Fibroblast of skin of left biceps (primary cell): ENCODE measurements at regions not wholly inside any gene's neighbourhood (a gene's known extent, or its start where the extent isn't known, plus 50 kb on each side); places are given as distances from the start of the nearest gene placed in this dataset.
"Not testable (repeated sequence)": the region's sequence is repeated elsewhere in the genome, so short reads cannot be mapped to it uniquely, and the experiment has no call there.

ENCODE experiments used
- DNase-seq, 2 experiments: peaks; one replicate each; pipeline ENCODE4 v3.0.0-alpha.2; 2013; ENCODE audit warnings: low read depth in 2 of 2

DNA sequence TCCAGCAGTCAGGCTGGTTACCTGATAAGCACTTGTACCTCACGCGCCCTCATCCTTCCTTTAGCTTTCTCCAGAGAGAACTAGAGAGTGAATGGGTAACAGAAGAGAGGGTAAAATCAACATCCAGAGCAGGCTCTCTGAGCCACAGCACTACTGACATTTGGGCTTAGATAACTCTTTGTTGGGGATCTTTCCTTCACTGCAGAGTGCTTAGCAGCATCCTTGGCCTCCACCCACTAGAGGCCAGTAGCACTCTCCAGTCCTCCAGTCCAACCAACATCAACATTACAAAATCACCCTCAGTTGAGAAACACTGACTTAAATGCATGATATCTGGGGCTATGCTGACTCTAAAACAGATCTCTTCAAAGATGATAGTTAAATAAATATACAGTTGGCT, 220.7 kb downstream of the TACR3 start:
- DNase-seq, result peak; percentile 37 to 42

DNA sequence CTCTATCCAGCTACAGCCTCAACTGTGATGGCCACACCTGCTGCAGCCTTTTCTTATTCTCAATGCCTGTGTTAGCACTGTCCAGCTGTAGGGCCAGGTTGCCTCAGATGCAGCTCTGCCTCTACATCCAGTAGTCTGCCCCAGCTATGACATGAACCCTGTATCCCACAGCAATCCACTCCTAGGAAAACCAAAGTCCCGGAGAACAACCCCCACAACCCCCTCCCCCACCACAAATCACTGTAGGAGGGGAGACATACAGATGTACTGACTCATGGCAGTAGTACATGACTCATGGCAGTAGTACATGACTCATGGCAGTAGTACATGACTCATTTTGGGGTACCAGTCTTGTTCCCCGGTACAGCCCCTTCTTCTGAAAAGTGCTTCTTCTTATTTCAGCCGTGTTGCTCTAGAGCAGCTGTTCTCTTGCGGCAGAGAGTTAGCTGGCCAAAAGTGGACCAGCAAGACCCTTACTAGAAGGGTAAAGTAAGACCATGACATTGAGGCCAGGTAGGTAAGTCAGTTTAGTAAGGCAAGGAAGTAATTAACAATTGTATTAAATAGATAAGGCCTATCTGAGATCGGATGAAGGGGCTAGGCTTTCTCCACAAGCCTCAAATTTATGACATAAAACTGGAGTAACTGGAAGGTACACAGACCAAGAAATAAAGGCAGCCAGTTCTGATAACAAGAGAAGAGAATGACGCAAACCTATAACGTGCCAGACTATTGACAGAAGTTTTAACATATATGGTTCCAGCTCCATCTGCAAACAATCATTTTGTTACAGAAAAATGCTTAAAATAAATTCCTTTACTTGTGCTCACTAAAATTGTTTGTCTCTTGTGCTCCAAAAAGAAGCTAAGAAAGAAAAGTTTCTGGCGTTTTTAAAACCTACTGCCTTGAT, 221.4 kb downstream of the TACR3 start:
- DNase-seq, result peak; percentile 79 to 82

DNA sequence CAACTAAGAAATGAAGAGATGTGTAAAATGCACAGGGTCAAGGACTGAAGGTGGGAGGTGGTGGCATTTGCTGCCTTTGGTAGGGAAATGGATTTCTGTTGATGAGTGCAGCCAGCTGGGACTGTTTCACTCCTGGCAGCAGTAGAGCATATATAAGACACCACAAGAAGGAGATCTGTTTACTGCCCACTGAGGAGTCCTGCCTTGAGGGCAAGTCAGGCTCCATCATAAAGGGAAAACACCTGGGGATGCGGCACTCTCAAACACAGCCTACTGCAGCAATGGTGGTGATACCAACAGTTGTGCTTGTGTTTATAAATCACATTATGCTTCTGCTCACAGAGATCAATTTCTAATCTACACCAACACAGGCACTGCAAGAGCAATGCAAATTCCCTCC, 222.1 kb downstream of the TACR3 start:
- no peak for DNase-seq

DNA sequence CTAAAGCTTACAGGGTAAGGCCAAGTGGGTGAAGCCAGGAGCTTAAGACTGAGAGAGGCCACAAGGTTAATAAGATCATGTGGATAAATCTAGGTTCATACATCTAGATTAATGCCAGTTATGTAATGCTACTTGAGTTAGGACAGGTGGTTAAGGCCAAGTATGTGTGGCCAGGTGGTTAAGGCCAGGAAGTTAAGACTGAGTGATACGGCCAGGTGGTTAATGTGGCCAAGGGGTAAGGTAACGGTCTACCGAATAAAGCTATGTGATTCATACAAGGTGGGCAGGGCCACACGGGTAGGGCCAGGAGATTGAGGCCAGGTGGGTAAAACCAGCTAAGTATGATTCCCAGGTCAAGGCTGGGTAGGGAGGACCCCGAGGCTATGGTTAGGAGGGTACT, 223.0 kb downstream of the TACR3 start:
- no peak for DNase-seq

DNA sequence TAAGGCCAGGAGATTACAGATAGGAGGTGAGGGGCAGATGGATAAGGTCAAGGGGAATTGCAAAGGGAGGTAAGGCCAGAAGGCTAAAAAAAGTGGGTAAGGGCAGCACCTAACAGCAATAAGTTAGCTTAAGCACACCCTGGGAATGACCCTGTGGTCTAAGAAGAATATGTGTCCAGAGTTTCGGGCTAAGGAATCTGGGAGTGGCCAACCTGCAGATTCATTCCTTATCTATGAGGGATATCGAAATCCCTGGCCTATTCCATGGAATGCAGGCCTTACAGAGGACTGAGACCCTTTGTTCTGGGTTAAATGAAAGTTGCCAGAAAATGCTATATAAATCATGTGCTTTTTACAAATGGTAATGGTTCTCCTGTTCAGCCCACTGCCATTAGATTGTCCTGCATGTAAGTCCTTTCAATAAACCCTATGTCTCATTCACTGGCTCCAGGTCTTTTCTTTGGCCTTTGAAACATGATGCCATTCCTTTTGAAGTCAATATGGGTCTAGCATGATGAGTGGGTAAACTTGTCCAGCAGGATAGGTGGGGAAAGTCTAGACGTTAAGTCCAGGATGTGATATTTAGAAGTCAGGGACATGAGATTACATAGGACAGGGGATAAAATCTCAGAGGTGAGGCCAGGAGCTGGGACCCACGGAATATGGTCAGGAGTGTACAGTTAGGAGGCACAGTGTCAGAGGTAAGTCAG, 226.2 kb downstream of the TACR3 start:
- DNase-seq, result no peak

DNA sequence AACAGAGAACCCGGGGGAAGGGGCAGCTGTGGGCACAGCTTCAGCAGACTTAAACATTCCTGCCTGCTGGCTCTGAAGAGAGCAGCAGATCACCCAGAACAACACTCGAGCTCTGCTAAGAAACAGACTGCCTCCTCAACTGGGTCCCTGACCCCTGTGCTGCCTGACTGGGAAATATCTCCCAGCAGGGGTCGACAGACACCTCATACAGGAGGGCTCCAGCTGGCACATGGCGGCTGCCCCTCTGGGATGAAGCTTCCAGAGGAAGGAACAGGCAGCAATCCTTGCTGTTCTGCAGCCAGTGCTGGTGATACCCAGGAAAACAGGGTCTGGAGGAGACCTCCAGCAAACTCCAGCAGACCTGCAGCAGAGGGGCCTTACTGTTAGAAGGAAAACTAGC, 234.5 kb downstream of the TACR3 start:
- DNase-seq, result not testable (repeated sequence)

DNA sequence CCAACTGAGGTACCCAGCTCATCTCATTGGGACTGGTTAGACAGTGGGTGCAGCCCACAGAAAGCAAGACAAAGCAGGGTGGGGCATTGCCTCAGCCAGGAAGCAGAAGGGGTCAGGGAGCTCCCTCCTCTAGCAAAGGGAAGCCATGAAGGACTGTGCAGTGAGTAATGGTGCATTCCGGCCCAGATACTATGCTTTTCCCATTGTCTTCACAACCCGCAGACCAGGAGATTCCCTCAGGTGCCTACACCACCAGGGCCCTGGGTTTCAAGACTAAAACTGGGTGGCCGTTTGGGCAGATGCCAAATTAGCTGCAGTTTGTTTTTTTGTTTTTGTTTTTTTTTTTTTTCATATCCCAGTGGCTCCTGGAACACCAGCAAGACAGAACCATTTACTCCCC, 235.3 kb downstream of the TACR3 start:
- no peak for DNase-seq

DNA sequence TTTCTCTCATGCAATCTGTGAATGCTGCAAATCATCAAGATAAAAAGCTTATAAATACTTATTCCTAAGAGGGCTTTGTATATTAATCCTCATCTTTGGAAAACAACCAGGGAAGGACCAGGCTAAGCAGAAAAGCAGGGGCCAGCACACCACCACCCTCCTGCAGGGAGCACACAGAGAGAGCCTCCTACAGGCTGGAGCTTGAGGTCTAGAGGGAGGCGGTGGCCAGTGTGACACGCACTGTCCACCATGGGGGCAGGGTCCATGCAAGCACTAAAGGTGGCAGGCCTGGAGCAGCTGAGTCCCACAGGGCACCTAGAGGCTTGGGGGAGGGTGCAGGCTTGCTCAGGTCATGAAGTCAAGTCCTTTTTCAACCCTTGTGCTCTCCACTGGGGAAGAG, 236.9 kb downstream of the TACR3 start:
- DNase-seq, result no peak

DNA sequence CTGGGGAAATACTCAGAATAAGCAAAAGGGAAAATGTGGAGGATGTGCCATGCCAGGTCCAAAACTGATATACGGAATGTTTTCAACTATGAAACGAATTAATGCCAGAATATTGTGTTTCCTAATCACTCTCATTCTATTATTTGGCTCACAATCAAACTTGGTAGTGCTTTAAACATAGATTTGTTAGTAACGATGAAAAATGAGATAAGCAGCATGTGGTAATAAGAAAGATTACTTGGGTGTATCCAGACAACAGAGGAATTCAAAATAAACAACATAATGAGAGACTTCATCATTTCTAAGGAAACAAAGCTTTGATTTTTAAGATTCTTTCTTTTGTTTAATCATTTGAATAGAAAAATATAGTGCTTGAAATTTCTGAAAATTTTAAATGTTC, 237.3 kb downstream of the TACR3 start:
- no peak for DNase-seq

DNA sequence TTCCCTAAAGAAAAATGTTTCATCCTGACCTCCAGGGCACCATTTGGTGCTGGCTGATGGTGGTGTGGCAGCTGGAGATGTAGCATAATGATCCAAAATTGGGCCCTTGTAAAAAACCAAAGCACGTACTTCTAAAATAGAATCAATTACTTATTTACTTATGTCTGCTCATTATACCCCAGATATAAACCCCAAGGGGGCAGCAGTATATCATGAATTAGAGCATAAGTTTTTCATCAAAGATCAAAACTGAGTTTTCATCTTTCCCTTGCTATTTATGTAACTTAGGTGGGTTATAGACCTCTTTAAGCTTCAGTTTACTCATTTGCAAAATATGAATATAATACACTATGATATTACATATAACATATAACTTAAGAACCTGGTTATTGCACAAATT, 241.1 kb downstream of the TACR3 start:
- peak; percentile 8 to 12 for DNase-seq

DNA sequence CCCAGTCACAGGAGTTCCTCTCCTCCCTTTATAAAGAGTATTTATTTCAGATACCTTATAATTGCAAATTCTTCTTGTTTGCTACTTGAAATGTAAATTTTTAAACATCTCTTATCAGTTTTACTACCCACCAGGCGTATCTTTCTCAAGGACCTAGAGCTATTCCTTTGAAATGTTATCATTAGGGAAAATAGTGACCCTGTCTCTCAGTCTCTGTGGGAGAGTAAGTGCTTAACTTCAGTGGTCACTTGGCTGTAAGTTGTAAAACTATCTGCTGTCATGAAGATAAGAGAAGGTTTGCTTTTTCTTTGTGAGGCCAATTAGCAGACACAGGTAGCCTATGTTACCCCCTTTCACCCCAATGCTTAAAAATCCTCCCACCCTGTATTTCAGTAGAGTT, 241.6 kb downstream of the TACR3 start:
- DNase-seq, result no peak

DNA sequence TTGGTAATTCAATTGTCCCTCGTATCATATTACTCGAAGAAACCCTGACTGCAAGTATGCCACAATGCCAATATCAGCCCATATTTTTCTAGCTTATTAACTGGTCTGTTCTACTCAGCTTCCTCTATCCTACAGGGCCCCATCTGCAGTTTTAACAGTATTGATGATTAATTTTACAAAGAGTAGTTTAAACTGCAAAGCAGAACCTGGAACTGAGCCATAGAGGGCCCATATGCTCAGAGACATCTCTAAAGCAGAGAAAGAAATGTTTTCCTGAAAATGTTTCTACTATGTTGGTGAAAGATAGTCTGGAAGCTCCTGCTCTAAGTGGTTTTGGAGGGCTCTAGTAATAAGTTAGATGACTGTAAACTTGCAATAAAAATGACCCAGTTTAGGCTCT, 259.4 kb upstream of the CENPE start:
- no peak for DNase-seq

DNA sequence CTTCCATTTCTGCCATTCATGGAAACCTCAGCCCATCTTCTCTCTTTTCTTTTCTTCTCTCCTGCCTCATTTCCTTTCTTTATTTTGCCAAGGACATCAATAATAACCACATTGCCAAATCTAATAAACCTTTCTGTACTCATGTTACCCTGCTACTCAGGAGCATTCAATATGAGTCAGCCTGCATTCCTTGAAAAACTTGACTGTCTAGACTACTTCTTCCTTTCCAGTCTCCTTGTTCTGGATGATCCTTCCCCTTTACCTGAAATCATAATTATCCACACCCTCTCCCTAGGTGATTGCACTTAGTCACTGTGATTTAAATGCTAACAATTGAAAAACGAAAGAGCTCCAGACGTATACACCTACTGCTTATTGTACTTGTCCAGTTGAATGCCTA, 253.2 kb upstream of the CENPE start:
- no peak for DNase-seq

DNA sequence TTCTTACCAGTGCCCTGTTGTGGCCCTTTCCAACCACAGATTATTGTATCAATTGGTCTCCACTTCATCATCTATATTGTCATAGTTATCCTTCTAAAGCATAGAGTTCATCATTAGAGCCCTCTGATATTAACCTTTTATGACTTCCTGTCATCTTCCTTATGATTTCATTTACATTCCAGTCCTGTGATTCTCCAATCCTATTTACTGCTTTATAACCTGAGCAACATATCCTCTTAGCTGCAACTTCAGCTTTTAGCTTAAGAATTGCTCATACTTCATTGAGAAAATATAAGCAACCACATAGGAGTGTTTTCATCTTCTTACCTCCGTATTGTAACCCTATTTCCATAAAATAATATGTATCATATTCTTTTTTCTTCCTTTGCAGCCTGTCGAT, 252.6 kb upstream of the CENPE start:
- no peak for DNase-seq

DNA sequence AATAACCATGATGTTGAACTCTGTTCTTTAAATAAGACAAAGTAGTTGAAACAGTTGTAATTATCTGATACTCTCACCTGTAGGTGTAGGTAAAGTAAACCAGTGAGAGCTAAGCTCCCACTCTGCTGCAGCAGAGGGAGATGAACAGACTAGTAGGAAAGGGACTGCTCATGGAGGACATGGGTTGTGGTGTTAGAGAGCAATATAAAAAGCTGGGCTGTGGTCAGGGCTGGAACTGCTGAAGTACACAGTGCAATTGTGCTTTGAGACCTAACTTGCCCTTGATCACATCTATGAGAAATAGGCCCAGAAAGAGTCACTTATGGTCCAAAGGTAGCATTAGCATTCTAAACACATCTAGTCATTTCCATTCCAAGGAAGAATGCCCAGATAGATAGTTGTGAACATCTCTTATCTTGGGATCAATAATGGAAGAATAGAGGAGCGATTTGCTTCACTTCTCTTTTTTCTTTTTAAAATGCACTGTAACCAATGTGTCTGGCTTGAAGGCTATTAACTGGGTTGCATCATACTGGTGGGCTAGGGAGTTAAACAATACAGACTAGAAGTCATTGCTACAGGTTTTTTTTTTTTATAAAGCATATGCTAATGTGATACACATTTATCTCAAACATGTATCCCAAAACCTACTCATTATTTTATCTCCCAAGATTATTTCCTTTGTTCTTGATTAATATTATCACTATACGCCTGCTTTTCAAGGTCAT, 251.3 kb upstream of the CENPE start:
- DNase-seq, result no peak

DNA sequence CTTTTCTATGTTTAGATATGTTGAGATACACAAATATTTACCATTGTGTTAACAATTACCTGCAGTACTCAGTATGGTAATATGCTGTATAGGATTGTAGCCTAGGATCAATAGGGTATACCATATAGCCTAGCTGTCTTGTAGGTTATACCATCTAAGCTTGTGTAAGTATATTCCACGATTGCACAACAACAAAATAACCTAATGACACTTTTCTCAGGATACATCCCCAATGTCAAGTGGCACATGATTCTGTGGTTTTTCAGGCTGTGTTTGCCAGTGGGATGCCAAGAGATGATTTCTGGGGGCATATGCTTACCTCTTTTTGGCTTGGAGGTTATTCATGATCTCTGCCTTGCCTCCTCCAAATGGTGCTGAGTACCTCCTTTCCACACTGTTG, 247.2 kb upstream of the CENPE start:
- DNase-seq, result no peak

DNA sequence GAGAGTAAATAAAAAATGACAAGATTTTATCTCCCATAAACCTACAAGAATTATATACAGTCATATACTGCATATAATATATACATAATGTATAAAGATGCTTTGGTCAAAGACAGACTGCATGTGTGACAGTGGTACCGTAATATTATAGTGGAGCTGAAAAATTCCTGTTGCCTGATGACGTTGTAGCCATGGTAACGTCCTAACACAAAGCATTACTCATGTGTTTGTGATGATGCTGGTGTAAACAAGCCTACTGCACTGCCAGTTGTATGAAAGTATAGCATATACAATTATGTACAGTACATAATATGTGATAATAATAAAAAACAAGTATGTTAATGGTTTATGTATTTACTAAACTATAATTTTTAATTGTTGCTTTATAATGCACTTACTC, 245.2 kb upstream of the CENPE start:
- no peak for DNase-seq

DNA sequence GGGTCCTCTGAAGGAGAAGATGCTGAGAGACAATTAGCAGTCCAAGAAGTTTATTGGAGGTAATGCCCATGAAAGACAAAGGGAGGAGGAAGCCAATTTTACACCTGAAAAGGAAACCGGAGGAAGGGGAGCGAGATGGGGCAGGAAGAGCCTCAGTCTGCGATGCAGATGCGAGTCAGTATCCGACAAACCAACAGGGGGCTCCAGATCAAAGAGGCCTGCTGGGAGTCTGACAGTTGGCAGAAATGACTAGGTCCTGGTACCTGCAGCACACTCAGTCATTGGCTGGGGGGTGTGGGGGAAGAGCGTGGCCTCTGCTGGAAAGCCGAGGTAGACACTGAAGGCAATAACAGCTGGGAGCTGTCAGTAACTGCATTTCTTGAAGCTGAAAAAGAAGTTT, 231.1 kb upstream of the CENPE start:
- no peak for DNase-seq

DNA sequence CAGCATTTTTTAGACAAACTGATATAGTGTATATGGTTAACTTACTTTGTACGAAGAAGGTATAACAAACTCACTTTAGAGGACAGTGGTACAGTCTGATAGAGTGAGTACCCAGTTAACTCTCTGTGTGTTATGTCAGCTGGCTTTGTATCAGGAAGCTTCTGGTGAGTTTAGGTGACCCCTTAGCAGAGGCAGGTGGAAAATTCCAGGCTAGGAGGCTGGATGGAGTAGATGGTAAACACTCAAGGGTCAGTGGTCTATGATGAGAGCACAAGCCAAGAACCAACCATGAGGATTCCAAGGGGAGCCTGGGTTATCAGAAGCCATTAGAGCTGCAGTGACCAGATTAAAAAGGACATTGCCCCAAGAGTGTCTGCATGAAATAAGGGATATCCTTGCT, 227.3 kb upstream of the CENPE start:
- no peak for DNase-seq

DNA sequence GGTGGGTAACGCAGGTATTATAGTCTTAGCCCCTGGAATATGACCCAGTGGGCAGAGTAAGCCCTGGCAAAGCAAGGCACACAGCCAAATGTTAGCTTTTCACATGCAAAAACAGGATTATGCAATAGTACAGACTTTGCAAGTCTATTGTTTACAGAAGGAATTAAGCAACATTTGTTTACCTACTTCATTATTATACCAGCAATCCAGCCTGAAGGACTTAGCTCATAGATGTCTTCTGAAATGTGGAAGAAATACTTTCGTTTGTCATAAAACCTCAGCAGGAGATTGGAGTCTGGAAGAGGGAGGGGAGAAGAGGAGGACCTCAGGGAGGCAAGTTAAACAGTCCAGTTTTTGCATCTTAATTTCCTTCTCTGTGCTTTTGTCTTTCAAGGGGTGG, 226.7 kb upstream of the CENPE start:
- no peak for DNase-seq

DNA sequence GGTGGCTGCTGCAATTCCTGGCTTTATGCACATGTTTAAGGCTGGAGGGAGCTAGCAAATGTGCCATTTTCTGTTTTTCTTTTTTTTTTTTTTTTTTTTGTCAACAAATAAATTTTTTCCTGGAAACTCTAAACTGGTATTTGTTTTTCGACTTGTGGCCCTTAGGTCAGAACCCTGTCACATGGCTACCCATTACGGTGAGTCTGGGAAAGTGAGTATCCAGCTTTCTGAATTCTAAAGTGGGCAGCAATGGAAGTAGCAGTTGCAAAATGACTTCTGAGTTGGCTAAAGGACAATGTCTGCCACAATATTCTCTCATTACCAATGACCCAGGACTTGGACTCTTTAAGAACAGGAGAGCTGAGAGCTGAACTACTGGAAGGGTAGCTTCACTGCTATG, 225.1 kb upstream of the CENPE start:
- no peak for DNase-seq

DNA sequence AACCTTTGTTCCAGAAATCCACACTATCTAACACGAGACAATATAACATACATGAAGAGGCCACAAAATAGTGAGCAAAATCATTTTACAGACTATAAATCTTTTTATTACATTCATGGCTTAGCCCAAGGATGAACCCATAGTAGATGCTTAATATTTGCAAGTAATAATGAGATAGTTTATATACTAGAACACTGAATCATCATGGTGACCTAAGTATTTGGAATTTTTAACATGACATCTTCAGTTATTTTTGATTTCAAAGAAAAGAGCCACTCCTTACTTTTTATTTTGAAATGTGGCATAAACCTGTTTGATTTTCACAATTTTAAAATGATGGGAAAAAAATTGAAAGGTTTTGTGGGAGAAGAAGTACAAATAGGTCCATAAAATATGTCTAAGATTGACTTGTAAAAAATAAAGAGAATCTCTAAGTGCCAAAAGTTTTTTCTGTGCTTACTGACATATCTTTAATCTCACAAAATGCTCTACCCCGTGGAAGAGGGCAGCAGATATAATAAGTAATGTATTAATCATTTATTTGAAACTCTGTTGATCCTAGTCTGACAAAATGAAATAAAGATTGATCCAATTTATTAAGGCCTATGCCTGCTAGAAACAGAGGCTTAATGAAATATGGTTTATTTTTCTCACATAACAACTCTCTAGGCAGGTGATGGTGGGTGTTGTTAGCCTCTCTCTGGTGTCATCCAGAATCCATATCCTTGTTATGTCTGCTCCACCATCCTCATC, 224.5 kb upstream of the CENPE start:
- DNase-seq, result no peak
